GM23338 (cell line): ENCODE measurements at regions not wholly inside any gene's neighbourhood (a gene's known extent, or its start where the extent isn't known, plus 50 kb on each side); places are given as distances from the start of the nearest gene placed in this dataset.

ENCODE experiments used
- CREB1 ChIP-seq: fragments of 250-450 bp; sonication (Bioruptor Pico); IDR thresholded peaks from 2 replicates; pipeline ENCODE4 v1.5.0; 2020; ENCODE audit warnings: low read depth, mild to moderate bottlenecking, moderate library complexity
- EZH2 ChIP-seq: fragments of 200-600 bp; sonication (generic); IDR thresholded peaks from one replicate; pipeline ENCODE4 v1.8.0; 2017; ENCODE audit warnings: antibody characterized with exemption, mild to moderate bottlenecking, low read depth; ENCODE audit not compliant: unreplicated experiment
- NANOG ChIP-seq: IDR thresholded peaks from 2 replicates; pipeline ENCODE4 v1.6.1; 2016; ENCODE audit warnings: antibody characterized with exemption, borderline replicate concordance
- POLR2AphosphoS5 ChIP-seq: IDR thresholded peaks from 2 replicates; pipeline ENCODE4 v1.6.1; 2016; ENCODE audit warnings: antibody characterized with exemption, low read depth
- ZNF114 ChIP-seq: fragments of 250-450 bp; sonication (Bioruptor Pico); IDR thresholded peaks from 2 replicates; pipeline ENCODE4 v1.5.0; 2020; ENCODE audit warnings: mild to moderate bottlenecking, moderate library complexity
- ZNF331 ChIP-seq: fragments of 250-450 bp; sonication (Bioruptor Pico); IDR thresholded peaks from 2 replicates; pipeline ENCODE4 v1.5.0; 2020; ENCODE audit warnings: low read depth, mild to moderate bottlenecking, moderate library complexity
- TF ChIP-seq, protein P1 (sequence below), 2 experiments: fragments of 200-600 bp in 1 of 2; sonication (generic) in 1 of 2; conservative IDR thresholded peaks; 2 replicates each; pipeline versions ENCODE4 v1.5.1 to v1.6.1; 2016 to 2017; ENCODE audit warnings: antibody characterized with exemption in 2 of 2, low read depth in 2 of 2, mild to moderate bottlenecking in 2 of 2, moderate library complexity in 1 of 2
- TF ChIP-seq, protein P2 (sequence below): IDR thresholded peaks from one replicate; pipeline ENCODE4 v1.6.1; 2018; ENCODE audit warnings: antibody characterized with exemption; ENCODE audit not compliant: unreplicated experiment
- TF ChIP-seq, protein P3 (sequence below): fragments of 250-450 bp; sonication (Bioruptor Pico); IDR thresholded peaks from 2 replicates; pipeline ENCODE4 v1.5.0; 2020; ENCODE audit warnings: mild to moderate bottlenecking, moderate library complexity
- TF ChIP-seq, protein P4 (sequence below): IDR thresholded peaks from 2 replicates; pipeline ENCODE4 v1.6.1; 2016; ENCODE audit warnings: antibody characterized with exemption

DNA sequence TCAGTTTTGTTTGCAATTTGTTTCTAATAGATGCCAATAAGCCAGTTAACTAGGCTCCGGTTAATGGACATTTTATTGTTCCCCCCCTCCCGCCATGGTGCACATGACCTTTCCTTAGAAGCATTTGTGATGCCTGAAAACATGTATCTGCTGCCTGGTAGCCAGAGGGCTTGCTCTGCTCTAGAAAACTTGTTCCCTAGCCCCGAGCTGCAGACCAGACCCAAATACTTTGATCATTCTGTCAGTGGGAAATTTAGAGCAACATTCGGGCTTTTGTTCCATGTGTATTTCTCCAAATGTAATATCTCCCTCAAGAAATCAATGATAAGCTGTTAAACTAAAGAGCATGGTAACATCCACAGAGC, 104.7 kb downstream of the EVX1 start:
- TF ChIP-seq, protein P1, sequence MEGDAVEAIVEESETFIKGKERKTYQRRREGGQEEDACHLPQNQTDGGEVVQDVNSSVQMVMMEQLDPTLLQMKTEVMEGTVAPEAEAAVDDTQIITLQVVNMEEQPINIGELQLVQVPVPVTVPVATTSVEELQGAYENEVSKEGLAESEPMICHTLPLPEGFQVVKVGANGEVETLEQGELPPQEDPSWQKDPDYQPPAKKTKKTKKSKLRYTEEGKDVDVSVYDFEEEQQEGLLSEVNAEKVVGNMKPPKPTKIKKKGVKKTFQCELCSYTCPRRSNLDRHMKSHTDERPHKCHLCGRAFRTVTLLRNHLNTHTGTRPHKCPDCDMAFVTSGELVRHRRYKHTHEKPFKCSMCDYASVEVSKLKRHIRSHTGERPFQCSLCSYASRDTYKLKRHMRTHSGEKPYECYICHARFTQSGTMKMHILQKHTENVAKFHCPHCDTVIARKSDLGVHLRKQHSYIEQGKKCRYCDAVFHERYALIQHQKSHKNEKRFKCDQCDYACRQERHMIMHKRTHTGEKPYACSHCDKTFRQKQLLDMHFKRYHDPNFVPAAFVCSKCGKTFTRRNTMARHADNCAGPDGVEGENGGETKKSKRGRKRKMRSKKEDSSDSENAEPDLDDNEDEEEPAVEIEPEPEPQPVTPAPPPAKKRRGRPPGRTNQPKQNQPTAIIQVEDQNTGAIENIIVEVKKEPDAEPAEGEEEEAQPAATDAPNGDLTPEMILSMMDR (conservative IDR thresholded peaks at IDR 0.05; ENCODE audit: low read depth in 2 of 2): no peak
- TF ChIP-seq POLR2AphosphoS5: no peak
- TF ChIP-seq ZNF114 (CRISPR knock-in tag): no peak
- TF ChIP-seq EZH2: no peak
- TF ChIP-seq CREB1: no peak
- TF ChIP-seq, protein P2, sequence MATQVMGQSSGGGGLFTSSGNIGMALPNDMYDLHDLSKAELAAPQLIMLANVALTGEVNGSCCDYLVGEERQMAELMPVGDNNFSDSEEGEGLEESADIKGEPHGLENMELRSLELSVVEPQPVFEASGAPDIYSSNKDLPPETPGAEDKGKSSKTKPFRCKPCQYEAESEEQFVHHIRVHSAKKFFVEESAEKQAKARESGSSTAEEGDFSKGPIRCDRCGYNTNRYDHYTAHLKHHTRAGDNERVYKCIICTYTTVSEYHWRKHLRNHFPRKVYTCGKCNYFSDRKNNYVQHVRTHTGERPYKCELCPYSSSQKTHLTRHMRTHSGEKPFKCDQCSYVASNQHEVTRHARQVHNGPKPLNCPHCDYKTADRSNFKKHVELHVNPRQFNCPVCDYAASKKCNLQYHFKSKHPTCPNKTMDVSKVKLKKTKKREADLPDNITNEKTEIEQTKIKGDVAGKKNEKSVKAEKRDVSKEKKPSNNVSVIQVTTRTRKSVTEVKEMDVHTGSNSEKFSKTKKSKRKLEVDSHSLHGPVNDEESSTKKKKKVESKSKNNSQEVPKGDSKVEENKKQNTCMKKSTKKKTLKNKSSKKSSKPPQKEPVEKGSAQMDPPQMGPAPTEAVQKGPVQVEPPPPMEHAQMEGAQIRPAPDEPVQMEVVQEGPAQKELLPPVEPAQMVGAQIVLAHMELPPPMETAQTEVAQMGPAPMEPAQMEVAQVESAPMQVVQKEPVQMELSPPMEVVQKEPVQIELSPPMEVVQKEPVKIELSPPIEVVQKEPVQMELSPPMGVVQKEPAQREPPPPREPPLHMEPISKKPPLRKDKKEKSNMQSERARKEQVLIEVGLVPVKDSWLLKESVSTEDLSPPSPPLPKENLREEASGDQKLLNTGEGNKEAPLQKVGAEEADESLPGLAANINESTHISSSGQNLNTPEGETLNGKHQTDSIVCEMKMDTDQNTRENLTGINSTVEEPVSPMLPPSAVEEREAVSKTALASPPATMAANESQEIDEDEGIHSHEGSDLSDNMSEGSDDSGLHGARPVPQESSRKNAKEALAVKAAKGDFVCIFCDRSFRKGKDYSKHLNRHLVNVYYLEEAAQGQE: no peak
- TF ChIP-seq, protein P3, sequence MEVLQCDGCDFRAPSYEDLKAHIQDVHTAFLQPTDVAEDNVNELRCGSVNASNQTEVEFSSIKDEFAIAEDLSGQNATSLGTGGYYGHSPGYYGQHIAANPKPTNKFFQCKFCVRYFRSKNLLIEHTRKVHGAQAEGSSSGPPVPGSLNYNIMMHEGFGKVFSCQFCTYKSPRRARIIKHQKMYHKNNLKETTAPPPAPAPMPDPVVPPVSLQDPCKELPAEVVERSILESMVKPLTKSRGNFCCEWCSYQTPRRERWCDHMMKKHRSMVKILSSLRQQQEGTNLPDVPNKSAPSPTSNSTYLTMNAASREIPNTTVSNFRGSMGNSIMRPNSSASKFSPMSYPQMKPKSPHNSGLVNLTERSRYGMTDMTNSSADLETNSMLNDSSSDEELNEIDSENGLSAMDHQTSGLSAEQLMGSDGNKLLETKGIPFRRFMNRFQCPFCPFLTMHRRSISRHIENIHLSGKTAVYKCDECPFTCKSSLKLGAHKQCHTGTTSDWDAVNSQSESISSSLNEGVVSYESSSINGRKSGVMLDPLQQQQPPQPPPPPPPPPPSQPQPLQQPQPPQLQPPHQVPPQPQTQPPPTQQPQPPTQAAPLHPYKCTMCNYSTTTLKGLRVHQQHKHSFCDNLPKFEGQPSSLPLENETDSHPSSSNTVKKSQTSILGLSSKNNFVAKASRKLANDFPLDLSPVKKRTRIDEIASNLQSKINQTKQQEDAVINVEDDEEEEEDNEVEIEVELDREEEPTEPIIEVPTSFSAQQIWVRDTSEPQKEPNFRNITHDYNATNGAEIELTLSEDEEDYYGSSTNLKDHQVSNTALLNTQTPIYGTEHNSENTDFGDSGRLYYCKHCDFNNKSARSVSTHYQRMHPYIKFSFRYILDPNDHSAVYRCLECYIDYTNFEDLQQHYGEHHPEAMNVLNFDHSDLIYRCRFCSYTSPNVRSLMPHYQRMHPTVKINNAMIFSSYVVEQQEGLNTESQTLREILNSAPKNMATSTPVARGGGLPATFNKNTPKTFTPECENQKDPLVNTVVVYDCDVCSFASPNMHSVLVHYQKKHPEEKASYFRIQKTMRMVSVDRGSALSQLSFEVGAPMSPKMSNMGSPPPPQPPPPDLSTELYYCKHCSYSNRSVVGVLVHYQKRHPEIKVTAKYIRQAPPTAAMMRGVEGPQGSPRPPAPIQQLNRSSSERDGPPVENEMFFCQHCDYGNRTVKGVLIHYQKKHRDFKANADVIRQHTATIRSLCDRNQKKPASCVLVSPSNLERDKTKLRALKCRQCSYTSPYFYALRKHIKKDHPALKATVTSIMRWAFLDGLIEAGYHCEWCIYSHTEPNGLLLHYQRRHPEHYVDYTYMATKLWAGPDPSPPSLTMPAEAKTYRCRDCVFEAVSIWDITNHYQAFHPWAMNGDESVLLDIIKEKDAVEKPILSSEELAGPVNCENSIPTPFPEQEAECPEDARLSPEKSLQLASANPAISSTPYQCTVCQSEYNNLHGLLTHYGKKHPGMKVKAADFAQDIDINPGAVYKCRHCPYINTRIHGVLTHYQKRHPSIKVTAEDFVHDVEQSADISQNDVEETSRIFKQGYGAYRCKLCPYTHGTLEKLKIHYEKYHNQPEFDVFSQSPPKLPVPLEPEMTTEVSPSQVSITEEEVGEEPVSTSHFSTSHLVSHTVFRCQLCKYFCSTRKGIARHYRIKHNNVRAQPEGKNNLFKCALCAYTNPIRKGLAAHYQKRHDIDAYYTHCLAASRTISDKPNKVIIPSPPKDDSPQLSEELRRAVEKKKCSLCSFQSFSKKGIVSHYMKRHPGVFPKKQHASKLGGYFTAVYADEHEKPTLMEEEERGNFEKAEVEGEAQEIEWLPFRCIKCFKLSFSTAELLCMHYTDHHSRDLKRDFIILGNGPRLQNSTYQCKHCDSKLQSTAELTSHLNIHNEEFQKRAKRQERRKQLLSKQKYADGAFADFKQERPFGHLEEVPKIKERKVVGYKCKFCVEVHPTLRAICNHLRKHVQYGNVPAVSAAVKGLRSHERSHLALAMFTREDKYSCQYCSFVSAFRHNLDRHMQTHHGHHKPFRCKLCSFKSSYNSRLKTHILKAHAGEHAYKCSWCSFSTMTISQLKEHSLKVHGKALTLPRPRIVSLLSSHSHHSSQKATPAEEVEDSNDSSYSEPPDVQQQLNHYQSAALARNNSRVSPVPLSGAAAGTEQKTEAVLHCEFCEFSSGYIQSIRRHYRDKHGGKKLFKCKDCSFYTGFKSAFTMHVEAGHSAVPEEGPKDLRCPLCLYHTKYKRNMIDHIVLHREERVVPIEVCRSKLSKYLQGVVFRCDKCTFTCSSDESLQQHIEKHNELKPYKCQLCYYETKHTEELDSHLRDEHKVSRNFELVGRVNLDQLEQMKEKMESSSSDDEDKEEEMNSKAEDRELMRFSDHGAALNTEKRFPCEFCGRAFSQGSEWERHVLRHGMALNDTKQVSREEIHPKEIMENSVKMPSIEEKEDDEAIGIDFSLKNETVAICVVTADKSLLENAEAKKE: no peak
- no peak for TF ChIP-seq ZNF331 (CRISPR knock-in tag)
- TF ChIP-seq, protein P4, sequence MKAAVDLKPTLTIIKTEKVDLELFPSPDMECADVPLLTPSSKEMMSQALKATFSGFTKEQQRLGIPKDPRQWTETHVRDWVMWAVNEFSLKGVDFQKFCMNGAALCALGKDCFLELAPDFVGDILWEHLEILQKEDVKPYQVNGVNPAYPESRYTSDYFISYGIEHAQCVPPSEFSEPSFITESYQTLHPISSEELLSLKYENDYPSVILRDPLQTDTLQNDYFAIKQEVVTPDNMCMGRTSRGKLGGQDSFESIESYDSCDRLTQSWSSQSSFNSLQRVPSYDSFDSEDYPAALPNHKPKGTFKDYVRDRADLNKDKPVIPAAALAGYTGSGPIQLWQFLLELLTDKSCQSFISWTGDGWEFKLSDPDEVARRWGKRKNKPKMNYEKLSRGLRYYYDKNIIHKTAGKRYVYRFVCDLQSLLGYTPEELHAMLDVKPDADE: no peak
- TF ChIP-seq NANOG: no peak
